ENCODE measurements at regions not wholly inside any gene's neighbourhood (a gene's known extent, or its start where the extent isn't known, plus 50 kb on each side); places are given as distances from the start of the nearest gene placed in this dataset.

GRCh38 chr2:164126960-164127660 is 391.3 kb upstream of the FIGN start:
- Histone ChIP-seq H3K4me1 (ENCODE audit: control insufficient read depth in 3 of 3, insufficient read depth in 3 of 3, low read length in 3 of 3) (no peaks in the 10 kb centered on the region), H3K27ac (ENCODE audit: low read depth, low read length) (no peak overlapping the region), H3K4me3 (ENCODE audit: low read length in 3 of 3) (no peak overlapping the region), H3K36me3 (ENCODE audit: control insufficient read depth in 3 of 3, insufficient read depth in 3 of 3, low read length in 3 of 3) (no peaks in the 10 kb centered on the region), H3K9ac (ENCODE audit: low read depth in 1 of 3, low read length in 3 of 3) (no peak overlapping the region), H3K27me3 (ENCODE audit: control insufficient read depth in 3 of 3, insufficient read depth in 3 of 3, low read length in 3 of 3) (no peaks in the 10 kb centered on the region), H3K9me3 (ENCODE audit: control insufficient read depth in 3 of 3, low read length in 3 of 3) (no peaks in the 10 kb centered on the region)

- no peaks in the 10 kb centered on the region for H3K36me3 ChIP-seq (ENCODE audit: control insufficient read depth in 3 of 3, insufficient read depth in 3 of 3, low read length in 3 of 3)
- no peak overlapping the region for H3K9ac ChIP-seq (ENCODE audit: low read depth in 1 of 3, low read length in 3 of 3)
- H3K27me3 ChIP-seq (ENCODE audit: control insufficient read depth in 3 of 3, insufficient read depth in 3 of 3, low read length in 3 of 3), result no peaks in the 10 kb centered on the region
- H3K4me3 ChIP-seq (ENCODE audit: low read length in 3 of 3), result no peak overlapping the region
- no peak overlapping the region for H3K27ac ChIP-seq (ENCODE audit: low read depth, low read length)
- no peaks in the 10 kb centered on the region for H3K4me1 ChIP-seq (ENCODE audit: control insufficient read depth in 3 of 3, insufficient read depth in 3 of 3, low read length in 3 of 3)
- H3K9me3 ChIP-seq (ENCODE audit: control insufficient read depth in 3 of 3, low read length in 3 of 3), result no peaks in the 10 kb centered on the region
These were observed 380.0 kb upstream of the FIGN start for GRCh38 chr2:164115806-164116205.

- Histone ChIP-seq H3K4me3 (ENCODE audit: low read length in 3 of 3) (no peak overlapping the region), H3K36me3 (ENCODE audit: control insufficient read depth in 3 of 3, insufficient read depth in 3 of 3, low read length in 3 of 3) (no peaks in the 10 kb centered on the region), H3K9me3 (ENCODE audit: control insufficient read depth in 3 of 3, low read length in 3 of 3) (no peaks in the 10 kb centered on the region), H3K4me1 (ENCODE audit: control insufficient read depth in 3 of 3, insufficient read depth in 3 of 3, low read length in 3 of 3) (no peaks in the 10 kb centered on the region), H3K27me3 (ENCODE audit: control insufficient read depth in 3 of 3, insufficient read depth in 3 of 3, low read length in 3 of 3) (no peaks in the 10 kb centered on the region), H3K9ac (ENCODE audit: low read depth in 1 of 3, low read length in 3 of 3) (no peak overlapping the region), H3K27ac (ENCODE audit: low read depth, low read length) (no peak overlapping the region)
These were observed 379.1 kb upstream of the FIGN start for GRCh38 chr2:164114937-164115336.

- Histone ChIP-seq H3K36me3 (ENCODE audit: control insufficient read depth in 3 of 3, insufficient read depth in 3 of 3, low read length in 3 of 3) (no peaks in the 10 kb centered on the region), H3K4me3 (ENCODE audit: low read length in 3 of 3) (no peak overlapping the region), H3K9me3 (ENCODE audit: control insufficient read depth in 3 of 3, low read length in 3 of 3) (no peaks in the 10 kb centered on the region), H3K27ac (ENCODE audit: low read depth, low read length) (no peak overlapping the region), H3K4me1 (ENCODE audit: control insufficient read depth in 3 of 3, insufficient read depth in 3 of 3, low read length in 3 of 3) (no peaks in the 10 kb centered on the region), H3K9ac (ENCODE audit: low read depth in 1 of 3, low read length in 3 of 3) (no peak overlapping the region), H3K27me3 (ENCODE audit: control insufficient read depth in 3 of 3, insufficient read depth in 3 of 3, low read length in 3 of 3) (no peaks in the 10 kb centered on the region)
These were observed 376.3 kb upstream of the FIGN start for GRCh38 chr2:164112105-164112504.

GRCh38 chr2:164110515-164110914 is 374.7 kb upstream of the FIGN start:
- Histone ChIP-seq H3K4me3 (ENCODE audit: low read length in 3 of 3) (no peak overlapping the region), H3K9ac (ENCODE audit: low read depth in 1 of 3, low read length in 3 of 3) (no peak overlapping the region), H3K27ac (ENCODE audit: low read depth, low read length) (no peak overlapping the region), H3K36me3 (ENCODE audit: control insufficient read depth in 3 of 3, insufficient read depth in 3 of 3, low read length in 3 of 3) (no peaks in the 10 kb centered on the region), H3K4me1 (ENCODE audit: control insufficient read depth in 3 of 3, insufficient read depth in 3 of 3, low read length in 3 of 3) (no peaks in the 10 kb centered on the region), H3K9me3 (ENCODE audit: control insufficient read depth in 3 of 3, low read length in 3 of 3) (no peaks in the 10 kb centered on the region), H3K27me3 (ENCODE audit: control insufficient read depth in 3 of 3, insufficient read depth in 3 of 3, low read length in 3 of 3) (no peaks in the 10 kb centered on the region)

- no peaks in the 10 kb centered on the region for H3K9me3 ChIP-seq (ENCODE audit: control insufficient read depth in 3 of 3, low read length in 3 of 3)
- H3K4me1 ChIP-seq (ENCODE audit: control insufficient read depth in 3 of 3, insufficient read depth in 3 of 3, low read length in 3 of 3), result no peaks in the 10 kb centered on the region
- H3K9ac ChIP-seq (ENCODE audit: low read depth in 1 of 3, low read length in 3 of 3), result no peak overlapping the region
- no peak overlapping the region for H3K27ac ChIP-seq (ENCODE audit: low read depth, low read length)
- no peaks in the 10 kb centered on the region for H3K27me3 ChIP-seq (ENCODE audit: control insufficient read depth in 3 of 3, insufficient read depth in 3 of 3, low read length in 3 of 3)
- H3K4me3 ChIP-seq (ENCODE audit: low read length in 3 of 3), result no peak overlapping the region
- no peaks in the 10 kb centered on the region for H3K36me3 ChIP-seq (ENCODE audit: control insufficient read depth in 3 of 3, insufficient read depth in 3 of 3, low read length in 3 of 3)
These were observed 373.2 kb upstream of the FIGN start for GRCh38 chr2:164109006-164109405.

- no peaks in the 10 kb centered on the region for H3K27me3 ChIP-seq (ENCODE audit: control insufficient read depth in 3 of 3, insufficient read depth in 3 of 3, low read length in 3 of 3)
- H3K4me1 ChIP-seq (ENCODE audit: control insufficient read depth in 3 of 3, insufficient read depth in 3 of 3, low read length in 3 of 3), result no peaks in the 10 kb centered on the region
- H3K27ac ChIP-seq (ENCODE audit: low read depth, low read length), result no peak overlapping the region
- H3K4me3 ChIP-seq (ENCODE audit: low read length in 3 of 3), result no peak overlapping the region
- no peaks in the 10 kb centered on the region for H3K36me3 ChIP-seq (ENCODE audit: control insufficient read depth in 3 of 3, insufficient read depth in 3 of 3, low read length in 3 of 3)
- no peak overlapping the region for H3K9ac ChIP-seq (ENCODE audit: low read depth in 1 of 3, low read length in 3 of 3)
- no peaks in the 10 kb centered on the region for H3K9me3 ChIP-seq (ENCODE audit: control insufficient read depth in 3 of 3, low read length in 3 of 3)
These were observed 367.5 kb upstream of the FIGN start for GRCh38 chr2:164103271-164103670.

GRCh38 chr2:164102366-164102765 is 366.6 kb upstream of the FIGN start:
- Histone ChIP-seq H3K4me3 (ENCODE audit: low read length in 3 of 3) (no peak overlapping the region), H3K9ac (ENCODE audit: low read depth in 1 of 3, low read length in 3 of 3) (no peak overlapping the region), H3K27me3 (ENCODE audit: control insufficient read depth in 3 of 3, insufficient read depth in 3 of 3, low read length in 3 of 3) (no peaks in the 10 kb centered on the region), H3K4me1 (ENCODE audit: control insufficient read depth in 3 of 3, insufficient read depth in 3 of 3, low read length in 3 of 3) (no peaks in the 10 kb centered on the region), H3K9me3 (ENCODE audit: control insufficient read depth in 3 of 3, low read length in 3 of 3) (no peaks in the 10 kb centered on the region), H3K36me3 (ENCODE audit: control insufficient read depth in 3 of 3, insufficient read depth in 3 of 3, low read length in 3 of 3) (no peaks in the 10 kb centered on the region), H3K27ac (ENCODE audit: low read depth, low read length) (no peak overlapping the region)

- Histone ChIP-seq H3K27me3 (ENCODE audit: control insufficient read depth in 3 of 3, insufficient read depth in 3 of 3, low read length in 3 of 3) (no peaks in the 10 kb centered on the region), H3K4me3 (ENCODE audit: low read length in 3 of 3) (no peak overlapping the region), H3K4me1 (ENCODE audit: control insufficient read depth in 3 of 3, insufficient read depth in 3 of 3, low read length in 3 of 3) (no peaks in the 10 kb centered on the region), H3K27ac (ENCODE audit: low read depth, low read length) (no peak overlapping the region), H3K36me3 (ENCODE audit: control insufficient read depth in 3 of 3, insufficient read depth in 3 of 3, low read length in 3 of 3) (no peaks in the 10 kb centered on the region), H3K9ac (ENCODE audit: low read depth in 1 of 3, low read length in 3 of 3) (no peak overlapping the region), H3K9me3 (ENCODE audit: control insufficient read depth in 3 of 3, low read length in 3 of 3) (peaks cover 0 to 2% (median 0%) of the 10 kb centered on the region in 3 donors)
These were observed 355.9 kb upstream of the FIGN start for GRCh38 chr2:164091673-164092072.

- Histone ChIP-seq H3K27ac (ENCODE audit: low read depth, low read length) (no peak overlapping the region), H3K4me3 (ENCODE audit: low read length in 3 of 3) (no peak overlapping the region), H3K27me3 (ENCODE audit: control insufficient read depth in 3 of 3, insufficient read depth in 3 of 3, low read length in 3 of 3) (no peaks in the 10 kb centered on the region), H3K4me1 (ENCODE audit: control insufficient read depth in 3 of 3, insufficient read depth in 3 of 3, low read length in 3 of 3) (no peaks in the 10 kb centered on the region), H3K9me3 (ENCODE audit: control insufficient read depth in 3 of 3, low read length in 3 of 3) (peaks cover 0 to 2% (median 0%) of the 10 kb centered on the region in 3 donors), H3K36me3 (ENCODE audit: control insufficient read depth in 3 of 3, insufficient read depth in 3 of 3, low read length in 3 of 3) (no peaks in the 10 kb centered on the region), H3K9ac (ENCODE audit: low read depth in 1 of 3, low read length in 3 of 3) (no peak overlapping the region)
These were observed 354.7 kb upstream of the FIGN start for GRCh38 chr2:164090533-164090932.

Measured in skeletal muscle tissue (tissue), 3 donors.